Calu3 (cell line): ENCODE measurements at regions not wholly inside any gene's neighbourhood (a gene's known extent, or its start where the extent isn't known, plus 50 kb on each side); places are given as distances from the start of the nearest gene placed in this dataset.
"Not testable (repeated sequence)": the region's sequence is repeated elsewhere in the genome, so short reads cannot be mapped to it uniquely, and the experiment has no call there.

Experiments
- BruUV-seq: library from RNA; stranded (reverse); fragments of 400-500 nt; replicated peaks from 2 replicates; lab custom pipeline; 2021; lab: Mats Ljungman, UMichigan
- CTCF ChIA-PET: fragments of 300-600 bp; sonication (Branson Sonifier 250); formaldehyde crosslinking; loops from one replicate; lab custom pipeline; 2022; ENCODE audit warnings: antibody characterized with exemption; lab: Charles Lee
- DNase-seq: peaks from one replicate; pipeline ENCODE4 v3.0.0; 2022
- H3K27ac Mint-ChIP-seq: one replicate; pipeline ENCODE4 v1.8.0; 2022; ENCODE audit warnings: mixed read lengths; ENCODE audit not compliant: unreplicated experiment
- H3K27me3 Mint-ChIP-seq: one replicate; pipeline ENCODE4 v1.8.0; 2022; ENCODE audit warnings: mixed read lengths; ENCODE audit not compliant: unreplicated experiment
- H3K36me3 Mint-ChIP-seq: one replicate; pipeline ENCODE4 v1.8.0; 2022; ENCODE audit warnings: mild to moderate bottlenecking, moderate library complexity, mixed read lengths; ENCODE audit not compliant: insufficient read depth, unreplicated experiment
- H3K4me1 Mint-ChIP-seq: one replicate; pipeline ENCODE4 v1.8.0; 2022; ENCODE audit warnings: mild to moderate bottlenecking, low read depth, mixed read lengths; ENCODE audit not compliant: unreplicated experiment
- H3K4me3 Mint-ChIP-seq: one replicate; pipeline ENCODE4 v1.8.0; 2022; ENCODE audit warnings: mild to moderate bottlenecking, low read depth, moderate library complexity, mixed read lengths; ENCODE audit not compliant: unreplicated experiment
- H3K9me3 Mint-ChIP-seq: one replicate; pipeline ENCODE4 v1.8.0; 2022; ENCODE audit warnings: low read depth, mixed read lengths; ENCODE audit not compliant: unreplicated experiment
- intact Hi-C: fragments of 100-400 bp; cut with micrococcal nuclease; formaldehyde crosslinking; loops from one replicate; pipeline ENCODE4 v1.10.0; 2022; ENCODE audit not compliant: unreplicated experiment
- TF ChIP-seq, protein P1 (sequence below): fragments of 200-600 bp; IDR thresholded peaks from one replicate; pipeline ENCODE4 v1.8.0; 2022; ENCODE audit warnings: antibody characterized with exemption; ENCODE audit not compliant: unreplicated experiment

- TF ChIP-seq, protein P1, sequence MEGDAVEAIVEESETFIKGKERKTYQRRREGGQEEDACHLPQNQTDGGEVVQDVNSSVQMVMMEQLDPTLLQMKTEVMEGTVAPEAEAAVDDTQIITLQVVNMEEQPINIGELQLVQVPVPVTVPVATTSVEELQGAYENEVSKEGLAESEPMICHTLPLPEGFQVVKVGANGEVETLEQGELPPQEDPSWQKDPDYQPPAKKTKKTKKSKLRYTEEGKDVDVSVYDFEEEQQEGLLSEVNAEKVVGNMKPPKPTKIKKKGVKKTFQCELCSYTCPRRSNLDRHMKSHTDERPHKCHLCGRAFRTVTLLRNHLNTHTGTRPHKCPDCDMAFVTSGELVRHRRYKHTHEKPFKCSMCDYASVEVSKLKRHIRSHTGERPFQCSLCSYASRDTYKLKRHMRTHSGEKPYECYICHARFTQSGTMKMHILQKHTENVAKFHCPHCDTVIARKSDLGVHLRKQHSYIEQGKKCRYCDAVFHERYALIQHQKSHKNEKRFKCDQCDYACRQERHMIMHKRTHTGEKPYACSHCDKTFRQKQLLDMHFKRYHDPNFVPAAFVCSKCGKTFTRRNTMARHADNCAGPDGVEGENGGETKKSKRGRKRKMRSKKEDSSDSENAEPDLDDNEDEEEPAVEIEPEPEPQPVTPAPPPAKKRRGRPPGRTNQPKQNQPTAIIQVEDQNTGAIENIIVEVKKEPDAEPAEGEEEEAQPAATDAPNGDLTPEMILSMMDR, result no peak
- DNase-seq, result no peak
- Mint-ChIP-seq H3K36me3 (peaks cover 5% of the 10 kb centered on the region), H3K4me3 (no peak overlapping the region), H3K4me1 (peaks cover 19% of the 10 kb centered on the region), H3K27ac (no peak overlapping the region), H3K9me3 (no peaks in the 10 kb centered on the region), H3K27me3 (peaks cover 53% of the 10 kb centered on the region)
- BruUV-seq, result no TSS peak
- CTCF ChIA-PET, result interaction anchor here (0.6 kb wide), 1 partner anchor 376 kb away, joined by 3 read pairs; no protein-coding TSS in a partner anchor
- intact Hi-C loops, result no loop called here
These were observed 102.9 kb upstream of the KCNG1 start for GRCh38 chr20:51125780-51126179.

DNA sequence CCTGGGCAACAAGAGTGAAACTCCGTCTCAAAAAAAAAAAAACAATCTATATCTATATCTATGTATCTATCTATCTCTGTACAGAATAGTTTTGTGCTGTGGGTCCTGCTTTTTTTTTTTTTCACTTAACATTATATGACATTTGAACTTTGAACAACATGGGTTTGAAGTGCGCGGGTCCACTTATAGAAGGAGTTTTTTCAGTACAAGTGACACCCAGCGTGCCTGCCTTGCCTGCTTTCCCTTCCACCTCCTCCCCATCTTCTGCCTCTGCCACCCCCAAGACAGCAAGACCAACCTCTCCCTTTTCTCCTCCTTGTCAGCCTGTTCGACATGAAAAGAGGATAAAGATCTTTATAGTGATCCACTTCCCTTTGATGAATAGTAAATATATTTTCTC is 102.2 kb upstream of the KCNG1 start:
- H3K9me3 Mint-ChIP-seq, result no peaks in the 10 kb centered on the region
- no TSS peak for BruUV-seq
- no peak overlapping the region for H3K4me3 Mint-ChIP-seq
- CTCF ChIA-PET, result no interaction called here
- peaks cover 5% of the 10 kb centered on the region for H3K36me3 Mint-ChIP-seq
- intact Hi-C loops, result no loop called here
- H3K27ac Mint-ChIP-seq, result no peak overlapping the region
- DNase-seq, result no peak
- H3K27me3 Mint-ChIP-seq, result peaks cover 54% of the 10 kb centered on the region
- H3K4me1 Mint-ChIP-seq, result peaks cover 19% of the 10 kb centered on the region
- TF ChIP-seq, protein P1, result no peak

GRCh38 chr20:51123887-51124286 is 101.0 kb upstream of the KCNG1 start:
- H3K4me3 Mint-ChIP-seq, CTCF ChIA-PET, DNase-seq, H3K27ac Mint-ChIP-seq, BruUV-seq, H3K36me3 Mint-ChIP-seq, H3K9me3 Mint-ChIP-seq, intact Hi-C loops: not testable (repeated sequence)
- peaks cover 57% of the 10 kb centered on the region for H3K27me3 Mint-ChIP-seq
- peaks cover 19% of the 10 kb centered on the region for H3K4me1 Mint-ChIP-seq

DNA sequence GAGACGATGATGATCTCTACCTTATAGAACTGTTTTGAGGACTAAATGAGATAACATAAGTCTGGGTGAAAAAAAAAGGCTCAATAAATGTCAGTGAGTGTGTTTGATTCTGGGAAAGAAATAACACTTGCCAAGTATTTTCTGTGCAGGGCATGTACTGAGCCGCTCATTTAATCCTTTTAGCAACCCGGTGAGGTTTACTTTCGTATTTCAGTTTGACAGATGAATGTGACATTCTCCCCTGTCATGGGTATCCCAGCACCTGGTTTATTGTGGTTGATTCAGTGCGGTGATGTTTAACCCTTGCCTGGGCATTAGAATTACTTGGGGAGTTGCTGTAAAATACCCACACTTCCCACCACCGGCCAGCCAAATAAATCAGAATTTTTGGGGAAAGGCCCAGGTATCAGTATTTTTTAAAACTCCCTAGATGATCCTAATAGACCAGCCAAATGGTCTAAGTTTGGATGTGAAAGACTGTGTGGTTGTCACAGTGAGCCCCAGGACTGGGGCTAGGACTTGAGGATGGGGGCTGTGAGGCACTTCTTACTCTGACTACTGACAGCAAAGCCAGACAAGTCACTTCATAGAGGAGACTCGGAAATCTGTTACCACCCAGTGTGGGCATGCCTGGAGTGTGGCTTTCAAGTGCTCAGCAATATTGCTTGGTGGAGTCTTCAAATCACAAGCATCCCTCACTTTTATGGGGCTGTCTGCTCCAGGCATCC is 100.2 kb upstream of the KCNG1 start:
- H3K27ac Mint-ChIP-seq, result no peak overlapping the region
- BruUV-seq, result no TSS peak
- TF ChIP-seq, protein P1, result no peak
- DNase-seq, result no peak
- intact Hi-C loops, result no loop called here
- H3K9me3 Mint-ChIP-seq, result no peaks in the 10 kb centered on the region
- peaks cover 5% of the 10 kb centered on the region for H3K36me3 Mint-ChIP-seq
- H3K4me3 Mint-ChIP-seq, result no peak overlapping the region
- CTCF ChIA-PET, result no interaction called here
- peaks cover 59% of the 10 kb centered on the region for H3K27me3 Mint-ChIP-seq
- peaks cover 19% of the 10 kb centered on the region for H3K4me1 Mint-ChIP-seq

GRCh38 chr20:51121901-51122412 is 99.0 kb upstream of the KCNG1 start:
- H3K4me3 Mint-ChIP-seq, result no peak overlapping the region
- intact Hi-C loops, result no loop called here
- no TSS peak for BruUV-seq

More at GRCh38 chr20:51121901-51122412, 99.0 kb upstream of the KCNG1 start:
- TF ChIP-seq, protein P1, result no peak
- CTCF ChIA-PET, result interaction anchor here (1.0 to 1.3 kb wide), 2 partner anchors 11 to 185 kb away, joined by 3 to 4 read pairs; no protein-coding TSS in a partner anchor
- Mint-ChIP-seq H3K27ac (peak overlapping the region; percentile 15), H3K36me3 (peaks cover 5% of the 10 kb centered on the region), H3K4me1 (peaks cover 19% of the 10 kb centered on the region), H3K9me3 (no peaks in the 10 kb centered on the region), H3K27me3 (peaks cover 57% of the 10 kb centered on the region)
- DNase-seq, result peak; percentile 57
